ENCODE measurements at regions not wholly inside any gene's neighbourhood (a gene's known extent, or its start where the extent isn't known, plus 50 kb on each side); places are given as distances from the start of the nearest gene placed in this dataset.

- no peak for DNase-seq
Observed at GRCh38 chr7:148950806-148951205, 66.7 kb upstream of the EZH2 start.

- no peak for DNase-seq
Observed at GRCh38 chr7:148944935-148945934, 61.1 kb upstream of the EZH2 start.

- peak; percentile 73 for DNase-seq
Observed at GRCh38 chr7:148941598-148942275, 57.6 kb upstream of the EZH2 start.

GRCh38 chr7:148940702-148941597, 56.9 kb upstream of the EZH2 start:
- peak; percentile 96 for DNase-seq

- no peak for DNase-seq
Observed at GRCh38 chr7:148939128-148939755, 55.2 kb upstream of the EZH2 start.

GRCh38 chr7:148935451-148935850, 51.4 kb upstream of the EZH2 start:
- no peak for DNase-seq
